Right atrium auricular region (tissue), 2 donors: ENCODE measurements at regions not wholly inside any gene's neighbourhood (a gene's known extent, or its start where the extent isn't known, plus 50 kb on each side); places are given as distances from the start of the nearest gene placed in this dataset.

Source experiments
- DNase-seq: peaks from one replicate; pipeline ENCODE4 v3.0.0-alpha.2; 2019; ENCODE audit warnings: low spot score
- H3K27ac ChIP-seq, 2 donors: fragments of 200-600 bp; sonication (generic); 1 replicate in 1 of 2; 2 replicates in 1 of 2; pipeline ENCODE4 v1.5.1; 2016 to 2019
- H3K27me3 ChIP-seq, 2 donors: fragments of 200-600 bp; sonication (generic); one replicate each; pipeline versions ENCODE4 v1.5.1 to v1.6.0; 2017 to 2019
- H3K36me3 ChIP-seq: fragments of 200-600 bp; sonication (generic); one replicate; pipeline ENCODE4 v1.5.1; 2016
- H3K4me1 ChIP-seq, 2 donors: fragments of 200-600 bp; sonication (generic); one replicate each; pipeline versions ENCODE4 v1.5.1 to v1.6.0; 2017 to 2019
- H3K4me3 ChIP-seq, 2 donors: fragments of 200-600 bp; sonication (generic); 1 replicate in 1 of 2; 2 replicates in 1 of 2; pipeline ENCODE4 v1.5.1; 2017 to 2019; ENCODE audit warnings: mild to moderate bottlenecking in 1 of 2, moderate library complexity in 1 of 2
- H3K9me3 ChIP-seq, 2 donors: fragments of 200-600 bp; sonication (generic); one replicate each; pipeline ENCODE4 v1.5.1; 2019
- CTCF ChIP-seq, 2 donors: fragments of 200-600 bp; sonication (generic); IDR thresholded peaks; one replicate each; pipeline ENCODE4 v1.5.1; 2019; ENCODE audit warnings: antibody characterized with exemption in 2 of 2

- H3K9me3 ChIP-seq: no peaks in the 10 kb centered on the region
- no peaks in the 10 kb centered on the region for H3K4me1 ChIP-seq
- H3K27me3 ChIP-seq: no peaks in the 10 kb centered on the region
- H3K27ac ChIP-seq: no peak overlapping the region
- H3K36me3 ChIP-seq: no peaks in the 10 kb centered on the region
- no peak for TF ChIP-seq CTCF (IDR thresholded peaks at IDR 0.05)
- H3K4me3 ChIP-seq: no peak overlapping the region
- no peak for DNase-seq
Measured at GRCh38 chr12:131458931-131459772, 251.7 kb upstream of the SFSWAP start.

- no peak for TF ChIP-seq CTCF (IDR thresholded peaks at IDR 0.05)
- Histone ChIP-seq H3K27ac (no peak overlapping the region), H3K4me1 (no peaks in the 10 kb centered on the region), H3K9me3 (no peaks in the 10 kb centered on the region), H3K27me3 (no peaks in the 10 kb centered on the region), H3K4me3 (no peak overlapping the region), H3K36me3 (no peaks in the 10 kb centered on the region)
- DNase-seq: no peak
Measured at GRCh38 chr12:131459773-131460365, 251.0 kb upstream of the SFSWAP start.

GRCh38 chr12:131460520-131460919, 250.4 kb upstream of the SFSWAP start:
- Histone ChIP-seq H3K9me3 (no peaks in the 10 kb centered on the region), H3K4me1 (no peaks in the 10 kb centered on the region), H3K4me3 (no peak overlapping the region), H3K27ac (no peak overlapping the region), H3K36me3 (no peaks in the 10 kb centered on the region), H3K27me3 (no peaks in the 10 kb centered on the region)
- DNase-seq: no peak
- TF ChIP-seq CTCF (IDR thresholded peaks at IDR 0.05): no peak

GRCh38 chr12:131461096-131461495, 249.8 kb upstream of the SFSWAP start:
- Histone ChIP-seq H3K4me3 (no peak overlapping the region), H3K9me3 (no peaks in the 10 kb centered on the region), H3K27me3 (no peaks in the 10 kb centered on the region), H3K4me1 (no peaks in the 10 kb centered on the region), H3K36me3 (no peaks in the 10 kb centered on the region), H3K27ac (no peak overlapping the region)
- no peak for DNase-seq
- no peak for TF ChIP-seq CTCF (IDR thresholded peaks at IDR 0.05)

GRCh38 chr12:131463174-131463573, 247.7 kb upstream of the SFSWAP start:
- H3K4me3 ChIP-seq: no peak overlapping the region
- no peak overlapping the region for H3K27ac ChIP-seq
- H3K36me3 ChIP-seq: no peaks in the 10 kb centered on the region
- TF ChIP-seq CTCF (IDR thresholded peaks at IDR 0.05): no peak
- no peaks in the 10 kb centered on the region for H3K9me3 ChIP-seq
- no peaks in the 10 kb centered on the region for H3K4me1 ChIP-seq
- H3K27me3 ChIP-seq: no peaks in the 10 kb centered on the region
- DNase-seq: no peak
